GM12865 (cell line): ENCODE measurements at regions not wholly inside any gene's neighbourhood (a gene's known extent, or its start where the extent isn't known, plus 50 kb on each side); places are given as distances from the start of the nearest gene placed in this dataset.
"Not testable (repeated sequence)": the region's sequence is repeated elsewhere in the genome, so short reads cannot be mapped to it uniquely, and the experiment has no call there.

ENCODE experiments used
- DNase-seq: peaks from one replicate; pipeline ENCODE4 v3.0.0; 2010; ENCODE audit warnings: low read depth
- H3K4me3 ChIP-seq: 2 replicates; pipeline ENCODE4 v1.5.1; 2011; ENCODE audit warnings: mild to moderate bottlenecking, low read depth, low read length, control low read depth
- CTCF ChIP-seq: IDR thresholded peaks from 2 replicates; pipeline ENCODE4 v1.5.1; 2011; ENCODE audit warnings: low read length, control low read depth, low read depth, inconsistent platforms; ENCODE audit not compliant: insufficient read depth; ENCODE audit errors: missing control alignments

DNA sequence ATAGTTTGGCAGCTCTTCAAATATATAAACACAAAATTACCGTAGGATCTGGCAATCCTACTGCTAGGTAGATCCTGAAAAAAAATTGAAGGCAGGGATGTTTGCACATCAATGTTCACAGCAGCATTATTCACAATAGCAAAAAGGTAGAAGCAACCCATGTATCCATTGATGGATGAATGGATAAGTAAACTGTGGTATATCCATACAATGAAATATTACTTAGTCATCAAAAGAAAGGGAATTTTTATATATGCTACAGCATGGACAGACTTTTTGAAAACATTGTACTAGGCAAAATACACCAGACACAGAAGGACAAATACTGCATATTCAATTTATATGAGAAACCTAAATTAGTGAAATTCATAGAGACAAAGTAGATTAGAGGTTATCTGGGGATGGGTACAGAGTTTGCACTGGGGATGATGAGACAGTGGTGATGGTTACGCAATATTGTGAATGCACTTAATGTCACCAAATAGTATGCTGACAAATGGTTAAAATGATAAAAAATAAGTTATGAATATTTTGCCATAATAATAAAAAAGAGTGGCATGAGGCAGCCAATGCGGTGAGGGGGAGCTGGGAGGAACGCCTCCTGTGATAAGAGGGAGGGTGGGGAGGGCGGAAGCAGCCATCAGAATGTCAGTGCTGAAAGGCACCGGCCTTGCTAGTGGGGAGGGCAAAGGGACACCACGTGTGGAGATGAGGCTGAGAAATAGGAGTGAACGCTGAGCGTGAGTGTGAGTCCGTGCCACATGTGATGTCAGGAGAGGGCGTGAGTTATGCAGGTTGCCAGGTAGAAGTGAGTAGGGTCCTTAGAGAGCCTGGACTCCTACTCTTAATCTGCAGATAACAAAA, 386.1 kb upstream of the PODXL start:
- TF ChIP-seq CTCF, result no peak
- H3K4me3 ChIP-seq, result no peak overlapping the region
- DNase-seq, result no peak

DNA sequence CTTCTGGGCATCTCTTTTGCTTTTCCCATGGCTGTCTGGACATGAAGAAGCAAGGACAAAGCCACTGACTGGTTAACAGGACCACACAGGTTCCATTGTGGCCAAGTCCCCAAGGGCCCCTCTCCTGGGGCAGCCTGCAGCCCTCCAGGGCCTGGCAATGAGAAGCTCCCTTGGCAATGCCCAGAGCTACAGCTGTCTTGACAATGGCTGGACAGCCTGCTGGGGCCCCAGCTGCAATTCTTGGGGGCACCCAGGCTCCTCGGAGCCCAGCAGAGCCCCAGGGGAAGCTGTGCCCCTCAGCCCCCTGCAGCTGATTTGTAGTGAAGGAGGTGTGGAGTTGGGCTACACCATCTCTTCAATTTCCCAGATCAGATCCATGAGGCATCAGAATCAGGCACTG, 384.9 kb upstream of the PODXL start:
- DNase-seq, result no peak
- H3K4me3 ChIP-seq, result no peak overlapping the region
- no peak for TF ChIP-seq CTCF

DNA sequence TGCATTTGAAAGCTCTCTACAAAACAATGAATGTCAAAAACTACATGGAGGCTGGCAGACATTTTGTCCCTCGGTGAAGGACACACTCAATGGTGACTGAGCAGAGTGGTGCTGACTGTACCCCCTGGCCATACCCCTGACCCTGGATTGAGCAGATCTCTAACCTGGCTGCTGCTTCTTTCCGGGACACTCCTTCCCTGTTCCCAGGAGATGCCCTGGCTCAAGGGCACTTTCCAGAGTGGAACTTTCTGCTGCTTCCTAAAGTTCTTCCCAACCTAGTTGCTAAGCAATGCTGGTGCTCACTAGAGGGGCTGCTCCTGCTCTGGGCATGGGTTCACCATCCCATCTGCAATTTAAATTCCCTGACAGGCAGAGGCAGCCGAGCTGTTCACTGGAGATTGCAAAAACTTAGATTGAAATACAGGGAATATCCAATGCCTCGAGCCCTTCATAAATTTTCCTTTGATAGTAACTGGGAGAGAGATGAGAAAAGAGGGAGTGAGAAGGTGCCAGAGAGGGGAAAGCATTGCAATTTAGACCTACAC, 384.3 kb upstream of the PODXL start:
- no peak for TF ChIP-seq CTCF
- DNase-seq, result no peak
- H3K4me3 ChIP-seq, result no peak overlapping the region

- H3K4me3 ChIP-seq, DNase-seq: not testable (repeated sequence)
These were observed 382.4 kb upstream of the PODXL start for GRCh38 chr7:131938788-131939187.

- no peak for DNase-seq
- no peak for TF ChIP-seq CTCF
- no peak overlapping the region for H3K4me3 ChIP-seq
These were observed 381.4 kb upstream of the PODXL start for GRCh38 chr7:131937868-131938267.

GRCh38 chr7:131935180-131935579, 378.8 kb upstream of the PODXL start:
- H3K4me3 ChIP-seq, result no peak overlapping the region
- no peak for TF ChIP-seq CTCF
- no peak for DNase-seq

DNA sequence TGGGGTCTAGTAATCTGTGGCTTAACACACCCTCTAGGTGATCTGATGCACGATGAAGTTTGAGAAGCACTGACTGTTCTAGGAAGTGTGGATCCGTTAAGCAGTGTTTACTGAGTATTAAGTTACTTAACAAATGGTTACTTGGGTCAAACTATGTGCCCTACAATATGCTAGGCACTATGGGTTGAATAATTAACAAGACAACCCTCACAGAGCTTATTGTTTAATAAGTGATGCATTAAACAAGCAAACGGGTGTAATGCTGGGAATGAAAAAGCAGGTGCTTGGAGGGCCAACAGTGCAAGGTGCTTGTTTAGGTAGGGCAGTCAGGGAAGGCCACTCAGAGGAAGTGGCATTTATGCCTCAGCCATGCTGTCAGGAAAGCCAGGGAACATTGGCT, 378.0 kb upstream of the PODXL start:
- no peak for TF ChIP-seq CTCF
- no peak for DNase-seq
- H3K4me3 ChIP-seq, result no peak overlapping the region
